ENCODE measurements at regions not wholly inside any gene's neighbourhood (a gene's known extent, or its start where the extent isn't known, plus 50 kb on each side); places are given as distances from the start of the nearest gene placed in this dataset.

DNA sequence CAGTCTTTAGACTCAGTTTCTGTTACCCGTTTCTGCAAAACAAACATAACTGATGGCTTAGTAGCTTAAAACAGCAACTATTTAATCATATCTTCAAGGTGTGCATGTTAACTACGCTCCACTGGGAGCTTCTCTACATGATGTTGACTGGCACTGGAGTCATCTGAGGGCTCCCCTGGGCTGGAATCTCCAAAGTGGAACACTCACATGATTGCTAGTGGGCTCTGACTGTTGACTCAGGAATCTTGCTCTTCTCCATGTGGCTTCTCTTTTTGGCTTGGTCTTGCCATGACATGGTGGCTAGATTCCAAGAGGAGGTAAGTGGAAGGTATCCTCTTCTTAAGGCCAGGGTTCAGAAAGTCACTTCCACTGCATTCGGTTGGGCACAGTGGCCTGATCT lies 160.8 kb downstream of the PMAIP1 start:
- TF ChIP-seq, protein P1, sequence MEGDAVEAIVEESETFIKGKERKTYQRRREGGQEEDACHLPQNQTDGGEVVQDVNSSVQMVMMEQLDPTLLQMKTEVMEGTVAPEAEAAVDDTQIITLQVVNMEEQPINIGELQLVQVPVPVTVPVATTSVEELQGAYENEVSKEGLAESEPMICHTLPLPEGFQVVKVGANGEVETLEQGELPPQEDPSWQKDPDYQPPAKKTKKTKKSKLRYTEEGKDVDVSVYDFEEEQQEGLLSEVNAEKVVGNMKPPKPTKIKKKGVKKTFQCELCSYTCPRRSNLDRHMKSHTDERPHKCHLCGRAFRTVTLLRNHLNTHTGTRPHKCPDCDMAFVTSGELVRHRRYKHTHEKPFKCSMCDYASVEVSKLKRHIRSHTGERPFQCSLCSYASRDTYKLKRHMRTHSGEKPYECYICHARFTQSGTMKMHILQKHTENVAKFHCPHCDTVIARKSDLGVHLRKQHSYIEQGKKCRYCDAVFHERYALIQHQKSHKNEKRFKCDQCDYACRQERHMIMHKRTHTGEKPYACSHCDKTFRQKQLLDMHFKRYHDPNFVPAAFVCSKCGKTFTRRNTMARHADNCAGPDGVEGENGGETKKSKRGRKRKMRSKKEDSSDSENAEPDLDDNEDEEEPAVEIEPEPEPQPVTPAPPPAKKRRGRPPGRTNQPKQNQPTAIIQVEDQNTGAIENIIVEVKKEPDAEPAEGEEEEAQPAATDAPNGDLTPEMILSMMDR (IDR thresholded peaks at IDR 0.05; ENCODE audit: insufficient read depth, low read length, poor library complexity, severe bottlenecking) = no peak
- no peak for TF ChIP-seq EZH2phosphoT487 (conservative IDR thresholded peaks at IDR 0.05; ENCODE audit: low read length)
